ENCODE measurements at regions not wholly inside any gene's neighbourhood (a gene's known extent, or its start where the extent isn't known, plus 50 kb on each side); places are given as distances from the start of the nearest gene placed in this dataset.

GRCh38 chr1:82510431-82510830 is 709.7 kb downstream of the ADGRL2 start:
- H3K9me3 ChIP-seq (replicated peaks in 1 of 3): no peaks in the 10 kb centered on the region
- no peak overlapping the region for H3K4me3 ChIP-seq
- intact Hi-C loops (cut with DNase I): no loop called here
- no peaks in the 10 kb centered on the region for H3K4me1 ChIP-seq (replicated peaks in 1 of 2)
- WGBS, 4 donors: 74 to 89% (median 79%) methylated on average over 2 of the region's 2 CpGs
- TF ChIP-seq POLR2A (IDR thresholded peaks at IDR 0.05): no peak
- no peak for TF ChIP-seq CTCF (IDR thresholded peaks at IDR 0.05)
- DNase-seq: no peak
- no peaks in the 10 kb centered on the region for H3K36me3 ChIP-seq (replicated peaks in 1 of 2)
- H3K27ac ChIP-seq: no peak overlapping the region
- no peaks in the 10 kb centered on the region for H3K27me3 ChIP-seq

DNA sequence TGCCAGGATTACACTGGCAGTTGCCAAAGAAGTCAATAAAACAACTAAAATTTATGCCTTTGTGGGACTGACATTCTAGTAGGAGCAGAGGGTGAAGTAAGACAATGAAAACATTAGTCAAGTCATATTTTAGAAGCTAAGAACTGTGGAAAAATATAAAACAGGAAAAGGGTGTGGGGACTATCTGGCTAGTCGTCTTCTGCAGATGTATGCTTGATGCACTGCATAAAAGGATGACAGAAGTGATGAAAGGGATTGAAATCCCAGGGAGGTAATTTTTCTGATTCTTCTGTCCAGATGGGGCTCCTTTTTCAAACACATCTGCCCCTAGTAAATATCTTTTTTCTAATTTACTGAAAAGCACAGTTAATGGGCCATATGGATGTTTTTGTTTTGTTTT is 706.3 kb downstream of the ADGRL2 start:
- H3K9me3 ChIP-seq (replicated peaks in 1 of 3): no peaks in the 10 kb centered on the region
- intact Hi-C loops (cut with DNase I): no loop called here
- no peaks in the 10 kb centered on the region for H3K36me3 ChIP-seq (replicated peaks in 1 of 2)
- no peak overlapping the region for H3K27ac ChIP-seq
- TF ChIP-seq CTCF (IDR thresholded peaks at IDR 0.05) (no peak), POLR2A (IDR thresholded peaks at IDR 0.05) (no peak)
- no peak for DNase-seq
- WGBS, 4 donors: 63 to 73% (median 72%) methylated on average over 1 of the region's 1 CpG
- no peaks in the 10 kb centered on the region for H3K4me1 ChIP-seq (replicated peaks in 1 of 2)
- no peak overlapping the region for H3K4me3 ChIP-seq
- H3K27me3 ChIP-seq: no peaks in the 10 kb centered on the region

DNA sequence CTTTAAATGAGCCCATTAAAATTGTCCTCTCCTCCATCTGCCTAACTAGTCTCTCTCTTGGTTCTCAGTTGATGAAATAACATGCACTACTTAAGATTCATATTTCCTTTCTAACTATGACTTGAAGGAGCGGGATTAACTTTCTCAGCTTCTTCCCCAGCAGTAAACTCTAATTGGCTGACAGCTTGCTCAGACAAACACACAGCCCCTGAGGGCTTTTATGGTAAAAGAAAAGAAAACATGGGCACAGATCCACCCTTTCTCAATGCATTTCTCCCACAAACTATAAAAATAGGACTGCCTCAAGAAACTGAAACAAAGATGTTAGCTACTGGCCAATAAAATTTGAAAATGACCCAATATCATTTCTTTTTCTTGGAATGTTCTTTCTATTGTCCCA is 703.1 kb downstream of the ADGRL2 start:
- intact Hi-C loops (cut with DNase I): no loop called here
- DNase-seq: no peak
- no peak for TF ChIP-seq POLR2A (IDR thresholded peaks at IDR 0.05)
- no peak for TF ChIP-seq CTCF (IDR thresholded peaks at IDR 0.05)
- H3K27me3 ChIP-seq: no peaks in the 10 kb centered on the region
- H3K36me3 ChIP-seq (replicated peaks in 1 of 2): no peaks in the 10 kb centered on the region
- no peak overlapping the region for H3K27ac ChIP-seq
- WGBS, 4 donors: 69 to 87% (median 74%) methylated on average over 1 of the region's 1 CpG
- H3K4me1 ChIP-seq (replicated peaks in 1 of 2): no peaks in the 10 kb centered on the region
- no peak overlapping the region for H3K4me3 ChIP-seq
- H3K9me3 ChIP-seq (replicated peaks in 1 of 3): no peaks in the 10 kb centered on the region

GRCh38 chr1:82499022-82499421 is 698.3 kb downstream of the ADGRL2 start:
- H3K4me3 ChIP-seq: no peak overlapping the region
- TF ChIP-seq POLR2A (IDR thresholded peaks at IDR 0.05) (no peak), CTCF (IDR thresholded peaks at IDR 0.05) (no peak)
- no peaks in the 10 kb centered on the region for H3K4me1 ChIP-seq (replicated peaks in 1 of 2)
- no peaks in the 10 kb centered on the region for H3K27me3 ChIP-seq
- no peak overlapping the region for H3K27ac ChIP-seq
- H3K9me3 ChIP-seq (replicated peaks in 1 of 3): no peaks in the 10 kb centered on the region
- intact Hi-C loops (cut with DNase I): no loop called here
- DNase-seq: no peak
- H3K36me3 ChIP-seq (replicated peaks in 1 of 2): no peaks in the 10 kb centered on the region

Data from adrenal gland (tissue), 9 donors.